T-helper 2 cell (primary cell): ENCODE measurements at regions not wholly inside any gene's neighbourhood (a gene's known extent, or its start where the extent isn't known, plus 50 kb on each side); places are given as distances from the start of the nearest gene placed in this dataset.

Experiments used
- DNase-seq, 5 experiments: peaks; one replicate each; pipeline versions ENCODE4 v3.0.0 to v3.0.0-alpha.2; 2012 to 2022

DNA sequence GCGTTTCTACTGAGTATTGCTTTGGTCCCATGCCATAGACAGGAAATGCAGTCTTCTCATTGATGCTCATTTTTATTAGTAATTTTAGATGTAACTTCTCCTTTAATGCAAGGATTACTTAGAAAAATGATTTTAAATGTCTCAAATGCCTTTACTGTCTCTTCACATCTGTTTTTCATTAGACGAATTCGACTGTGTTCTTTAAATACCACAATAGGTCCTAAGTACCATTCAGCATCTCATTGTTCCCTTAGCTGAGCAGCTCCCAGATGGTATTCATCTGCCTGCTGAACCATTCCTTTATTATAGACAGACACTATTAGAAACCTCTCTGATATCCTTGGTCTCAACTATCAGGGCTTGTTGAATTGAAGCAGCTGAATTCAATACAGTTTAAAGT lies 113.6 kb downstream of the LSMEM1 start:
- no peak for DNase-seq

DNA sequence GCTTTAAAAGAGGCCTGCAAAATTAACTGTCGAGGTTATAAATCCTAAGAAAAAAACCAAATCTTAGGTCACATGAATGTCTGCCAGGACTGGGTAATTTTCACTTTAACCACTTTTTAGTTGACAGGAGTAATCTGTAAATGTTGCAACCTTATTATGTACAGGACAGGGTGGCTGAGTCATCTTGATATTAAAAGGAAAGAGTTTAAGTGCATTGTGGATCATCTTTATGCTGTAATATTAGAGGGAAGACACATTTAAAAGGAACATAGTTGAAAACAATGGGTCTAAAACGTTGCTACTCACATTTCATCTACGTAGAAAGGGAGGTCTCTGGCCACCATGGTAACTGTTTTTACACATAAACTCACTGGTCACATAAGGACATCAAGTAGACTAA lies 115.5 kb downstream of the LSMEM1 start:
- no peak for DNase-seq

GRCh38 chr7:112596981-112597380 lies 116.2 kb downstream of the LSMEM1 start:
- no peak for DNase-seq

DNA sequence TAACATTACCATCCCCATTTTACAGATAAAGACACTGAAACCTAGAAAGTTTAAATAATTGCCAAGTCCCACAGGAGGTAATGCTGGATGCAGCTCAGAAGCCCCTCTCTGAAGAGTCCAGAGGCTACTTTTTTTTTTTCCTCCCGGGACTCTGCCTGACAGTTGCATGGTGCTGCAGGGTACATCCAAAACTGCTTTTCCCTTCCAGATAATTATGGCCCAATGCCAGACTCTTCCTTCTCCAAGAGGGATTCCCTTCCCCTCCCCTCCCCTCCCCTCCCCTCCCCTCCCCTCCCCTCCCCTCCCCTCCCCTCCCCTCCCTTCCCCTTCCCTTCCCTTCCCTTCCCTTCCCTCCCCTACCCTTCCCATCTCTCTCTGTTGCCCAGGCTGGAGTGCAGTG lies 122.9 kb downstream of the LSMEM1 start:
- no peak for DNase-seq

DNA sequence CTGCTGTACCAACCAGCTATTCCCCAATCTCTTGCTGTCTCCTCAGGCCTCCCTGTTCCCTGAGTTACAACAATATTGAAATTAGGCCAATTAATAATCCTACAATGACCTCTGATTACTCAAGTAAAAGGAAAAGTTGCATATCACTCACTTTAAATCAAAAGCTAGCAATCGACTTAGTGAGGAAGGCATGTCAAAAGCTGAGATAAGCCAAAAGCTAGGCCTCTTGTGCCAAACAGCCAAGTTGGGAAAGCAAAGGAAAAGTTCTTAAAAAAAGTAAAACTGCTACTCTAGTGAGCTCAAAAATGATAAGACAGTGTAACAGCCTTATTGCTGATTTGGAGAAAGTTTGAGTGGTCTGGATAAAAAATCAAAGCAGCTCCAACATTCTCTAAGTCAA lies 129.8 kb downstream of the LSMEM1 start:
- no peak for DNase-seq

DNA sequence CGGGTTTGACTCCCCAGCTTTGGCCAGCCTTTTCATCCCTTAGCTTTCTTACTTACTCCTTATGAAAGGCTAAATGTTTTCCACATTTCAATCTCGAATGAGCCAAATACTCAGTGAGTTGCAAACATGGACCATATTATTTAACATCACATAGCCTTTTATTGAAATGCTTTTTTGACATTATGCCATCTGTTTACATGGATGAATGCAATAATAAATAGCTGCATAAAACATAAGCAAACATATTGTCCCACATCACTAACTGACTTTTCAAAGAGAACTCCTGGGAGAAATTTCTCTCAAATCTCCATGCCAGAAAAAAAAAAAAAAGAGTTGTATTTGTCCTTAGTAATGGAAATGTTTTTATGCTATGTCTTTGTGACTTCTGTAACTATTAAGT lies 134.9 kb downstream of the LSMEM1 start:
- DNase-seq = no peak

- DNase-seq = no peak
Measured at GRCh38 chr7:112616295-112616694, 135.5 kb downstream of the LSMEM1 start.

GRCh38 chr7:112619343-112619742 lies 138.6 kb downstream of the LSMEM1 start:
- no peak for DNase-seq

DNA sequence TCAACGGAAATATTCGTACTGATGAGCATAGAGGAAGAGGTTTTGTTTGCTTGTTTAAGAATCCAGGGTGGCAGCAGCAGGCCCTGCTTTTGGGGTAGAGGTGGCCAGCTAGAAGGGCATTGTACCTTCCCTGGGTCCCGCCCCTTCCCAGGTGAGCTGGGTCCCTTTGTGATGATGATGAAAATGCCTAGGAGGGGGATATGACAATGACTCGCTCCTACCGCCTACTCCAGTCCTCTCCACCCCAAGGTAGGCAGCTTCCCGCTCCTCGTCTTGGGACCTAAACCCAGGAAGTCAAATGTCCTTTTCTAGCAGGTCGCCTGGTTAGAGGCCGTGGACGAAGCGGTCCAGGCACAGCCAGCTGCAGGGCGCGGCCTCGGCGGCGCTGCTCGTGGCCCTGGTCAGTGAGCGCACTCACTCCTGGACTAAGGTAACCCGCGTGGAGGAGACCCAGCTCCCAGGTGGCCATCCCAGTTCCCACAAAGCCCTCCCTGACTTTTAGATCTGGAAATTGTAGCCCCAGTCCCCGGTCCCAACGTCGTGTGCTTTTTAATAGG lies 141.4 kb downstream of the LSMEM1 start:
- DNase-seq = no peak

GRCh38 chr7:112624416-112624815 lies 143.6 kb downstream of the LSMEM1 start:
- DNase-seq = no peak

- no peak for DNase-seq
Measured at GRCh38 chr7:112630565-112630964, 149.8 kb downstream of the LSMEM1 start.

DNA sequence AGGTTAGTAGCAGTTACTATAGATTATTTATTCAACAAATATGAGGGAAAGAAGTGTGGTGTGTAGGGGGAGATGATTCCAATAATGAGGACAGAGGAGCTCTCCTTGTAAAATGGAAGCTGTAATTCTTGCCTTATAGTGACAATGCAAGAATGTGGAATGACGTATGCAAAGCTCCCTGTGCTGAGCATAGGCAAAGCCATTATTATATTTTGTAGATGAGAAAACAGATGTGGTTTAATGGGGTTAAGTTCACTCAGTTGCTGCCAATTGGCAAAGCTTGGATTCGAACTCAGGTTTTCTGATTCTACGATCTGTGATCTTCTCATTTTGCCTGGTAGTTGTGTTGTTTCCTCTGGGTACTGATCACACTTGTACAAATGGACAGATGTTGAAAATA lies 153.3 kb downstream of the LSMEM1 start:
- no peak for DNase-seq

DNA sequence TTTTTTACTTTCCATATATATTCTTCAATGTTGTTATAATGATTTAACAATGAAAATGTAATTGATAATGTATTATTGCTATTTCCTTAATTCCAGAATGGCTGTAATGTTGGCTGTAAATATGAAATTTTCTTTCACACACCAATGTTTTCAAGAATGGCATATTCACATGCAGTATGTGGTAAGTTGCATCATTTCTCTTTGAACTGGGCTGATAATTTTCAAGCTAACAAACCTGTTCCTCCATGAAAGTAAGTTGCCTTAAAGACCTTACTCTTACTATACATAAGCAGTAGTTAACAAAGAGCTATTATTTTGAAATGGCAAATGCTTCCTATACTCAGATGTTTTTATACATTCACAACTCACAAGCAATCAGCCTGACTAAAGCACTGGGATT lies 154.5 kb downstream of the TMEM168 start:
- no peak for DNase-seq

GRCh38 chr7:112638675-112639400 lies 151.4 kb downstream of the TMEM168 start:
- DNase-seq = no peak

DNA sequence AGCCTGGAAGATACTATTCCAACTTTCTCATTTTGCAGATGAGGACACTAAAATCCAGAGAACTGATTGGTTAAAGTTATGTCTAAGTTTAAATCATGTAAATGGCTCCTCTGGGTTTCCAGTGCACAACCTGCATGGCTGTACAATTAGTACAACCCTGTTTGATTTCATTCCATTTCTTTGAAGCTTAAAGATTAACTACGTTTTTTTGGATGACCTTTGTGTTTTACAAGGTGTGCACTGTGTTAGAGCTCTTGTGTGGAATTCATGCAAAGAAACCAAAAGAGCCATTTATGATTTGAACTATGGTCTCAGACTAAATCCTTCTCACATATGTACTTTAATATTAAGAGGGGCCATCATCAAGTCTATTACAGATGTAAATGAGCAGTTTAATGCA lies 149.5 kb downstream of the TMEM168 start:
- no peak for DNase-seq

DNA sequence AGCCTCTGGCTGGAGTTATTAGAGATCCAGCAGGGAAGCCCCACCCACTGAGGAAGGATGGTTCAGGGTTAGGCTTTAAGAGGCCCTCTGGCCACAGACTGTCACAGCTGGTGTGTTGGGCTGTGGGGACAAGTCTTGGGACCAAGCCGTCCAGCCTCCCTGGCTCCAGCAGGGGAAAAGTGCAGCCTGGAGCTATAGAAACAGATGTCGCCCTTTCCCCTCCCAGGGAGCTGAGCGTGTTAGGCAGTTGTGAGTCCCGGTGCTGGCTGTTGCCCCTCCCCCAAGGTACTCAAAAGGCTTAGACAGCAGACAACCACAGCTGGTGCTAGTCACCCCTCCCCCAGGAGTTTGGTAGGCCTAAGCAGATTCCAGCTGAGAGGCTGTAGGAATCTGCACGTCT lies 143.4 kb downstream of the TMEM168 start:
- no peak for DNase-seq

- no peak for DNase-seq
Measured at GRCh38 chr7:112648781-112649180, 141.4 kb downstream of the TMEM168 start.

- DNase-seq = no peak
Measured at GRCh38 chr7:112649560-112649959, 140.6 kb downstream of the TMEM168 start.

- no peak for DNase-seq
Measured at GRCh38 chr7:112654322-112655216, 135.6 kb downstream of the TMEM168 start.

- DNase-seq = no peak
Measured at GRCh38 chr7:112665709-112666108, 124.5 kb downstream of the TMEM168 start.

- no peak for DNase-seq
Measured at GRCh38 chr7:112668561-112668960, 121.6 kb downstream of the TMEM168 start.

- no peak for DNase-seq
Measured at GRCh38 chr7:112669306-112669705, 120.9 kb downstream of the TMEM168 start.

GRCh38 chr7:112670193-112670592 lies 120.0 kb downstream of the TMEM168 start:
- DNase-seq = no peak

DNA sequence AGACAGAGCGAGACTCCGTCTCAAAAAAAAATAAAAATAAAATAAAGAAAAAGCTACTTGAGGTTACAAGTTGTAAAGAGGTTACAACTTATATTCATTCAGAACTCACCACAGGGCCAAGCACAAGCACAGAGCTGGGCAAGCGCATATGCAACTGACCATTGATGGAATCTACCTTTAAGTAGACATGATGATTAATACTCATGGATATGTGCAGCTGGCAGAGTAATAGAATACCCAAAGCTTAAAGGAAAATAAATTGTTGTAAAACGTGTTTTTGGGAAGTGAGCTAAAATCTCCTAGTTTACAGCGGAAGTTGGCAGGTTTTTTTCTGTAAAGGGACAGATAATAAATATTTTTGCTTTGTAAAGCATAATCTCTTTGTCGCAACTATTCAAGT lies 111.6 kb downstream of the TMEM168 start:
- DNase-seq = no peak
